Adipocyte (in vitro differentiated cells): ENCODE measurements at regions not wholly inside any gene's neighbourhood (a gene's known extent, or its start where the extent isn't known, plus 50 kb on each side); places are given as distances from the start of the nearest gene placed in this dataset.

Experiments
- DNase-seq: peaks from one replicate; pipeline ENCODE4 v3.0.0-alpha.2; 2015; ENCODE audit warnings: low read depth
- H3K27me3 ChIP-seq: replicated peaks from 2 replicates; pipeline ENCODE4 v1.7.0; 2013; ENCODE audit warnings: mild to moderate bottlenecking, low read length, moderate library complexity; ENCODE audit not compliant: control insufficient read depth, insufficient read depth
- H3K36me3 ChIP-seq: 2 replicates; pipeline ENCODE4 v1.7.0; 2013; ENCODE audit warnings: low read length, mild to moderate bottlenecking, moderate library complexity; ENCODE audit not compliant: control insufficient read depth, insufficient read depth, severe bottlenecking
- H3K4me1 ChIP-seq: 2 replicates; pipeline ENCODE4 v1.7.0; 2013; ENCODE audit warnings: mild to moderate bottlenecking, low read length, moderate library complexity; ENCODE audit not compliant: control insufficient read depth, insufficient read depth
- H3K4me3 ChIP-seq: 2 replicates; pipeline ENCODE4 v1.7.0; 2013; ENCODE audit warnings: mild to moderate bottlenecking, low read length, moderate library complexity
- H3K9ac ChIP-seq: 2 replicates; pipeline ENCODE4 v1.7.0; 2013; ENCODE audit warnings: mild to moderate bottlenecking, low read length, moderate library complexity
- H3K9me3 ChIP-seq: 2 replicates; pipeline ENCODE4 v1.7.0; 2013; ENCODE audit warnings: mild to moderate bottlenecking, low read length, moderate library complexity; ENCODE audit not compliant: control insufficient read depth

DNA sequence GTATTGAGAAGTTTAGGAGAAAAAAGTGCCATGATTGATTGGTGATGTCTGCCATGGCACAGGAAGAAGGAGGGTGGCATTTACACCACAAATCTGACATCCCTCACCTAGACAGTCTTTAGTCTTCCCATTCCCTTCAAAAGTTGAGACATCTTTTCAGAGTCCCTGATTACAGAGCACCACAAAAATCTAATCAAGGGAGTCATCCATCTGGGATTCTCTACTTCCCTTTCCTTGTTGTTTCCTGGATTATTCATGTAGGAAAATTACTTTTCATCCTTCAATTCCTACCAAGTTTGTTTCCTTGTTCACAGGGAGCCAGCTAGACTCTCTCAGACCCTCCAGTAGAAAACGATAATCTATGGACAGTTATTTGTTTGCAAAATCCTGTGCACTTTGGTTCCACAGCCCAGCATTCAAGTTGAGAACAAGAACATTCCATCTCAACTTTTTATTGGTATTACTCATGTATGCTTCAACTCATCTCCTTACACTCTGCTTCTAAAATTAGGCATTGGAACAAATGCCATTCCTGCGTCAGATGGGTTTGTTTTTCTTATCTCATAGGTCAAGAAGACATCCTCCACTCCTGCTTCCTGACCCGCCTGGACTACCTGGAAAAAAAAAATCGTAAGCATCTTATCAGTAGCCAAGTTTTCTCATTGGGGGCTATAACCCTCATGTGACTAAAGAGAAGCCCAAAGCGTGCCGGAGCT is 259.9 kb downstream of the FOXO1 start:
- Histone ChIP-seq H3K4me1 (peaks cover 78% of the 10 kb centered on the region), H3K9ac (peak overlapping the region; percentile 78), H3K36me3 (no peaks in the 10 kb centered on the region), H3K9me3 (no peaks in the 10 kb centered on the region), H3K4me3 (peak overlapping the region; percentile 62), H3K27me3 (no peaks in the 10 kb centered on the region)
- peak; percentile 13 for DNase-seq

DNA sequence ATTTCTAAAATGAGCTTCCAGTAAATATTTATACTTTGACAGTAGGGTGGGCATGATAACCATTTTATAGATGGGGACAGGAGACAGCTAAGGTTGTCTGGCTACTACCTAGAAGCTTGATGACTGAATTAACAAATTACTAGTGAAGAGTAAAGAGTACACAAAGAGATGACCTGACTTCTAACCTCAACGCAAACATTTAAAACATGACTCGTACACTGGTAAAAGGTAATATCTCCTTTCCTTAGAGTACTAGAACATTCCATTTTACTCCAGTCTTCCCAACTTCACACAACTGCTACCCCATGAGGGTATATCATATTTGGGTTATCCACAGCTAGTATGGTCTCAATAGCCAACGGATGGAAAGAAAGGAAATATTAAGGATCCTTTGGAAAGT is 258.9 kb downstream of the FOXO1 start:
- Histone ChIP-seq H3K9me3 (no peaks in the 10 kb centered on the region), H3K4me1 (peaks cover 71% of the 10 kb centered on the region), H3K9ac (peak overlapping the region; percentile 67), H3K4me3 (no peak overlapping the region), H3K27me3 (no peaks in the 10 kb centered on the region), H3K36me3 (no peaks in the 10 kb centered on the region)
- DNase-seq: no peak

- Histone ChIP-seq H3K36me3 (no peaks in the 10 kb centered on the region), H3K9me3 (no peaks in the 10 kb centered on the region), H3K4me3 (no peak overlapping the region), H3K9ac (no peak overlapping the region), H3K27me3 (no peaks in the 10 kb centered on the region), H3K4me1 (peaks cover 61% of the 10 kb centered on the region)
- no peak for DNase-seq
Observed at GRCh38 chr13:40408602-40409001, 257.8 kb downstream of the FOXO1 start.

DNA sequence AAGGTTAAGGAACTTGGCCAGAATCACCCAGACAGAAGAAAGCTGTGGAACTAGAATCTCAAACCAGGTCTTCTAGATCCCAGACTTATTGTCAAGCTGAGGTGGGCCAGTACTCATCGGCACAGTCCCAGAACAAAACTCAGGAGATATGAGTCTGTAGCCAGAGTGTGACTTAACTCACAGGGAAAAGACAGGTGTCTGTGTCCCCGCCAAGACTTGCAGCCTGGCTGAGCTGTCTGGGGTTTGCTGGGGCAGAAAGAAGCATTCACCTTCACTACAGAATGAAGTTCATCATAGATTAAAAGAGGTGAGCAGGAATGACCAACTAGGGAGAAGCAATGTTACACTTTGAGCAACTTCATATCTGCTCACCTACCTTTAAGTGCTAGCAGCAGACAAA is 257.2 kb downstream of the FOXO1 start:
- no peak overlapping the region for H3K4me3 ChIP-seq
- H3K4me1 ChIP-seq: peaks cover 54% of the 10 kb centered on the region
- peak overlapping the region; percentile 39 for H3K9ac ChIP-seq
- no peaks in the 10 kb centered on the region for H3K9me3 ChIP-seq
- no peak for DNase-seq
- H3K36me3 ChIP-seq: no peaks in the 10 kb centered on the region
- no peaks in the 10 kb centered on the region for H3K27me3 ChIP-seq

- Histone ChIP-seq H3K4me3 (peak overlapping the region; percentile 37), H3K9me3 (no peaks in the 10 kb centered on the region), H3K36me3 (no peaks in the 10 kb centered on the region), H3K9ac (peak overlapping the region; percentile 39), H3K4me1 (peaks cover 44% of the 10 kb centered on the region), H3K27me3 (no peaks in the 10 kb centered on the region)
- DNase-seq: no peak
Observed at GRCh38 chr13:40410315-40410714, 256.1 kb downstream of the FOXO1 start.

- Histone ChIP-seq H3K4me3 (no peak overlapping the region), H3K9me3 (no peaks in the 10 kb centered on the region), H3K4me1 (no peaks in the 10 kb centered on the region), H3K9ac (no peak overlapping the region), H3K36me3 (no peaks in the 10 kb centered on the region), H3K27me3 (no peaks in the 10 kb centered on the region)
- DNase-seq: no peak
Observed at GRCh38 chr13:40420160-40420740, 246.2 kb downstream of the FOXO1 start.

DNA sequence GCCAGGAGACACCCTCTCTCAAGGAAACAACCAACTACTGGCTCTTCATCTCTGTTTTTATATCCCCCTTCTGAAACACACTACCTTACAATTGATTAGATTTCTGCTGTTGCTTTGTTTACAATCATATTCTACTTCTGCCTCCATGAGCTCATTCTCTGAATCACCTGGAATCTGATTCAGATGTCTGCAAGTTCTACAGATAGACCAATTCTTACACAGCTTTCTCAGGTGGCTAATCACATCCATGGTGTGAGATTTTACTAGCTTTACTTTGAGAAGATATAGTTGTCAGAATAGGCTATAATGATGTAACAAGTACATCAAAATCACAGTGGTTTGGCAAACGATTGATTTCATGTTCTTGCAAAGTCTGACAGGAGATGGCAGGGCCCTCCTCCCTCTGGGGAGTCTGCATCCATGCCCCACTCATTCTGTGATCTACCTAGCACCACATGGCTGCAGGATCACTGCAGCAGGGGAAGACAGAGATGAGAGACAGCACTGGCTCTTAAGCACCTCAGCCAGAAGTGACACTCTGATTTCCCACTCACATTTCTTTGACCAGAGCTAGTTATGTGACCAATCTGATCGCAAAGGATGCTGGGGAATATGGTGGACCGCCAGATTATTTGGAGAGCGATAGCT is 243.7 kb downstream of the FOXO1 start:
- Histone ChIP-seq H3K36me3 (no peaks in the 10 kb centered on the region), H3K4me1 (no peaks in the 10 kb centered on the region), H3K4me3 (no peak overlapping the region), H3K9ac (no peak overlapping the region), H3K9me3 (no peaks in the 10 kb centered on the region), H3K27me3 (no peaks in the 10 kb centered on the region)
- DNase-seq: no peak

- Histone ChIP-seq H3K36me3 (no peaks in the 10 kb centered on the region), H3K4me3 (no peak overlapping the region), H3K9ac (no peak overlapping the region), H3K4me1 (peaks cover 15% of the 10 kb centered on the region), H3K9me3 (no peaks in the 10 kb centered on the region), H3K27me3 (no peaks in the 10 kb centered on the region)
- no peak for DNase-seq
Observed at GRCh38 chr13:40428354-40428753, 238.1 kb downstream of the FOXO1 start.

DNA sequence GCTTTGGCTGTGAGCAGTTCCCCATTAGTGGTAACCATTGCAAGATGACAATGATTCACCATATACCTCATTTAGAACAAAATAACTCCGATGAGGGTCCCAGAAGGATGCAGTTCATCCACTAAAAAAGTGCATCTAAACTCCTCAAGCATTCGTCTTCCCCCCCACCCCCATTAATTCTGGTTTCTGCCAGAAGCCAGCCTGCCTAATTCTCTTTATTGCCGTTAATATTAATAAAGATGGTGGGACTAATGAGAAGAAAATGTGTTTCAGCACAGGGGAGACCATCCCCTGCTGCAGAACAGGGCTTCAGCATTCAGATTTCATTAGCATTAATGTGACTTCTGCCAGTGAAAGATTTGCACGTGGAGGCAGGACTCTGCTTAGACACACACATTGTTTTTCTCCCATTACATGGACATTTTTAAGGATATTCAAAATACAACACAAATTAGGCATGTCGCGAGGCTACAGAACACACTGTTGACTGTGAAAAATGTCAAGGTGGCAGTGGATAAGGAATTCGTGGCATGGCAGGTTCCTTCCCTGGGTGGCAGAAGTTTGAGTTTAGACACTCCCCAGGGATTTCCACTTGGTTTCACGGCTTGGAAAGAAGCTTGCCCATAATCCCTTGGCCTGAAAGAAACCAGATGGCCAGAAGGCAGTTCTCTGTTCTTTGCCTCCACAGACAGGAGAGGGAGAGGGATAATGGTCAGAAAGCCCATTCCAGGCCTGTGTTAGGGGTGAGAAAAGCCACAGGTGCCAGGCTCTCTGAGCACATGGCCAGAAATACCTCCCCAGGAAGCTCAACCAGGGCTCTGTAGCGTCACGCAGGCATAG is 236.5 kb downstream of the FOXO1 start:
- Histone ChIP-seq H3K9ac (no peak overlapping the region), H3K9me3 (no peaks in the 10 kb centered on the region), H3K27me3 (no peaks in the 10 kb centered on the region), H3K4me3 (no peak overlapping the region), H3K4me1 (peaks cover 15% of the 10 kb centered on the region), H3K36me3 (no peaks in the 10 kb centered on the region)
- DNase-seq: no peak

DNA sequence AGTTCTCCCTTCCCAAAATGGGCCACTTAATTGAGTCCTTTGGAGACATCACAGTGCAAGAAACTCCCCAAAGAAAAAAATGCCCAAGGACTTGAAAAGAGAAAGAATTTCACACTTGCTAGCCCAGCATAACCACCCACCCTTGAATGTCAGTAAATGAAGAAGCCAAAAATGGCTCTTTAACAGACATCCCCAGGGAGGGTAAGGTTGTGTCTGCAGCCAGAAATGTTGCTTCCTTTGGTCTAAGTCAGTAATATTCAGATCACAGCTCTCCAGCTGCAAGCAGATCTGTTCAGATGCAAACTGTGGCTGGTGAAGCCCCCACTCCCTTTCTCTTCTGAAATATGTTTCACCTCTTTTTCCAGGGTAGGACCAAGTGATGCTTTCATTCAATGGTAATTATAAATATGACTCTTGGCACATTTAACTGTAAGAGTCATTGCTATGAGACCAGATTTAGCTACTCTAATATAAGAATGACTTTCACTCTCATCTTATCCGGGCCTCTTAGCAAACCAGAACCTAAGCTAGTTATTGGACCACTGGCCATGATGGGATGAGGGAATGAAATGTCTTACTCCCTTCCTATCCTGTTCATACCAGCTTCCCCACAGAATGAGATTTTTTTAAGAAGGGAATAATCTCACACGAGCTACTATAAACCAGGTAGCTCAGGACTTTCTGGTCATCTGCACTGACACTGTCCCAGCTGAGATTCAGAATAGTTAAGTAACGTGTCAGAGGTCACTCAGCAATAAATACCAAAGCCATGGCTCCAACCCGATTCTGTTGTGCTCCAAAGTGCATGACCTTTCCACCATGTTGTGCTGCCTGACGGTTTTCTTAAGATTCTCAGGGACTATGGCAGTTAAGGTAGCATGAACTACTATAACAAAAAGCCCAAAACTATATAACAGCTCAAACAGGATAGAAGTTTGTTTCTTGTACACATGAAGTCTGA is 234.1 kb downstream of the FOXO1 start:
- Histone ChIP-seq H3K27me3 (no peaks in the 10 kb centered on the region), H3K9me3 (no peaks in the 10 kb centered on the region), H3K4me1 (peaks cover 15% of the 10 kb centered on the region), H3K4me3 (no peak overlapping the region), H3K9ac (peak overlapping the region; percentile 3), H3K36me3 (no peaks in the 10 kb centered on the region)
- DNase-seq: no peak
